ENCODE measurements at regions not wholly inside any gene's neighbourhood (a gene's known extent, or its start where the extent isn't known, plus 50 kb on each side); places are given as distances from the start of the nearest gene placed in this dataset.

DNA sequence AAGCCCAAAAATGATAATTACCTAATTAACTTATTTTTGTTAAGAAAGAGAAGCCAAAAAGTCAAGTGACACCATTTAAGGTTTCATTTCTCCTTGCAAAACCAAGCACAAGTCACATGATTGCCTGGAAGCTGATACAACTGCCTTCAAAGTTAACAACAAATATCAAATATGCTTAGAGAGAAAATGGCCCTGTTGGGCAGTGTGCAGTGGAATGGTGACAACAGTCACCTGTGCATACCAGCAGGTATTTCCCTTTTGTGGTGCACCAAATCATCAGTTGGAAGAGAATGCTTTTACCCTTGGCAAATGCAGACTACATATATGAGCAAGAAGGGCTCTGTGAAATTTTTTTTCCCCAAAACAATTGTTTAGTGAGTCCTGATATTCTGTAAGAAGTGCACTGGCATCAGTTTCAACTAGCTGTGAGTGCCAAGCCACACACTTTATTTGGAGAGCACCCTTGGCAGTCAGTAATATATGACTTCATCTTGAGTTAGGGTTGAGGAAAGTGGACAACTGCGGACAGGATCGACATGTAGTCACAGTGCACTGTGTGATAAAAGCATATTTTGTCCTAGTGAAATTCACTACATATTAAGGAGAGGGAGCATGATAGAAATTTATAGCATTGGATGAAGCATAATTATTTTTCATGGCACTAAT, 74.9 kb upstream of the DOCK10 start:
- no peak overlapping the region for H3K27ac ChIP-seq
- no peak for TF ChIP-seq ZFX (IDR thresholded peaks at IDR 0.05; ENCODE audit: borderline replicate concordance)
- no peak for TF ChIP-seq CTCF (IDR thresholded peaks at IDR 0.05)

DNA sequence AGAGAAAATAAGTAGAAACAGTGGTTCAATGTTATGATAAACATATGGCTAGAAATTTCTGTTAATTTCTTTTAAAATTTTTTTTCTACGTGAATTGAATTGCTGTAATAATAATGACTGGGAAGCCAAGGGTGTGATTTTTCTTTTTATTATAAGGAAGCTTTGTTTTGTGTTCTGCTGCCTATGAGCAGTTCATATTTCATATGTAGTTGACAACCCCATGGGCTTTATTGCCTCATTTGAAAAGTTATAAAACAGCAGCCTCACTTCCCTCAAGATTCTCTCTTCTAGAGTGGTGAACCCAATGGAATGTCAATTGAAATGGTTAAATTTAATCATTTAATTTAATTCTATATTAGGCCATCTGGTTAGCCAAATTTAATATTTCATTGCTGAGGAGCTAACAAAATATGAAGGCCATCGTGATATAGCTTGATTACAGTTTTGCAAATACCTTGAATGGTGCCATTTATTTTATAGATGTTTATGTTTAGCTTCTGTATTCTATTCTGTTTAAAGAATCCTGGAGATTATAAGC, 72.6 kb upstream of the DOCK10 start:
- H3K27ac ChIP-seq = no peak overlapping the region
- no peak for TF ChIP-seq ZFX (IDR thresholded peaks at IDR 0.05; ENCODE audit: borderline replicate concordance)
- no peak for TF ChIP-seq CTCF (IDR thresholded peaks at IDR 0.05)

GRCh38 chr2:225113371-225114015, 71.2 kb upstream of the DOCK10 start:
- TF ChIP-seq ZFX (IDR thresholded peaks at IDR 0.05; ENCODE audit: borderline replicate concordance) (no peak), CTCF (IDR thresholded peaks at IDR 0.05) (no peak)

GRCh38 chr2:225112362-225113126, 70.3 kb upstream of the DOCK10 start:
- TF ChIP-seq CTCF (IDR thresholded peaks at IDR 0.05) (no peak), ZFX (IDR thresholded peaks at IDR 0.05; ENCODE audit: borderline replicate concordance) (no peak)

More at GRCh38 chr2:225113371-225114015, 71.2 kb upstream of the DOCK10 start:
- no peak overlapping the region for H3K27ac ChIP-seq

DNA sequence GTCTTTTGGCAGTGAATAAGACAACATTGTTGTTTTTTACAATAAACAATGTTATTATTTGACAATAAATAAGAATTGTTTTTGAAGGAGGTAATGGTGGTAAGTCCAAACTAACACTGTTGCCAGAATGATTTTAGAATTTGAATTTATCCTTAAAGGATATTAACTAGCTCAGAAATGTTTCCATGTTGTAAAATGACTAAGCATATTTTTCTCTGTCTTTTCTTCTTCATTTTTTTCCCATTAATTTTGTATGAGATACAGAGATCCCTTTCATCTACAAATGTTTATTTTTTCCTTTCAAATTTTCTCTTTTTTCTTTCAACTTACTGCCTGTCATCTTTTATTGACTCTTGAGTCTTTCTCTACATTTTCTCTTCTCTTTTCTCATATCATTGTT, 66.5 kb upstream of the DOCK10 start:
- TF ChIP-seq ZFX (IDR thresholded peaks at IDR 0.05; ENCODE audit: borderline replicate concordance) (no peak), CTCF (IDR thresholded peaks at IDR 0.05) (no peak)
- no peak overlapping the region for H3K27ac ChIP-seq

More at GRCh38 chr2:225112362-225113126, 70.3 kb upstream of the DOCK10 start:
- H3K27ac ChIP-seq = no peak overlapping the region

DNA sequence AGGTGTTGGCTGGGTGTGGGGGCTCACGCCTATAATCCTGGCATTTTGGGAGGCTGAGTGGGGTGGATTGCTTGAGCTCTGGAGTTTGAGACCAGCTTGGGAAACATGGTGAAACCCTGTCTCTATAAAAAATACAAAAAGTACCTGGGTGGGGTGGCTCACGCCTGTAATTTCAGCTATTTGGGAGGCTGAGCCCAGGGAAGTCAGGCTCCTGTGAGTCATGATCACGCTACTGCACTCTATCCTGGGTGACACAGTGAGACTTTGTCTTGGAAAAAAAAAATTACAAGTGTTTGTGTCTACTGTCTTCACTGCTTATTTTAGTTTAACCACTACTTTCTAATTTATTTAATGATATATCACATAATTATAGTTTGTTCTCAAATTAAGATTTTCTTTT, 62.7 kb upstream of the DOCK10 start:
- TF ChIP-seq ZFX (IDR thresholded peaks at IDR 0.05; ENCODE audit: borderline replicate concordance) = no peak
- no peak for TF ChIP-seq CTCF (IDR thresholded peaks at IDR 0.05)
- no peak overlapping the region for H3K27ac ChIP-seq

Measured in 22Rv1 (cell line).